NAMALWA (cell line): ENCODE measurements at regions not wholly inside any gene's neighbourhood (a gene's known extent, or its start where the extent isn't known, plus 50 kb on each side); places are given as distances from the start of the nearest gene placed in this dataset.

ENCODE experiments used
- DNase-seq: peaks from one replicate; pipeline ENCODE4 v3.0.0-alpha.2; 2015; ENCODE audit warnings: low spot score

GRCh38 chr22:48096851-48097665 lies 1334.6 kb downstream of the TBC1D22A start:
- peak; percentile 67 for DNase-seq

GRCh38 chr22:48096411-48096810 lies 1334.0 kb downstream of the TBC1D22A start:
- no peak for DNase-seq

GRCh38 chr22:48093981-48094380 lies 1331.5 kb downstream of the TBC1D22A start:
- DNase-seq: no peak

- DNase-seq: no peak
Measured at GRCh38 chr22:48092866-48093265, 1330.4 kb downstream of the TBC1D22A start.

- no peak for DNase-seq
Measured at GRCh38 chr22:48091656-48092223, 1329.3 kb downstream of the TBC1D22A start.

GRCh38 chr22:48091060-48091650 lies 1328.7 kb downstream of the TBC1D22A start:
- DNase-seq: no peak

GRCh38 chr22:48090332-48090672 lies 1327.9 kb downstream of the TBC1D22A start:
- DNase-seq: no peak

- DNase-seq: no peak
Measured at GRCh38 chr22:48089601-48090331, 1327.3 kb downstream of the TBC1D22A start.

- DNase-seq: no peak
Measured at GRCh38 chr22:48088926-48089536, 1326.6 kb downstream of the TBC1D22A start.

- DNase-seq: no peak
Measured at GRCh38 chr22:48088251-48088650, 1325.8 kb downstream of the TBC1D22A start.

- no peak for DNase-seq
Measured at GRCh38 chr22:48085901-48086645, 1323.6 kb downstream of the TBC1D22A start.

GRCh38 chr22:48084729-48085050 lies 1322.2 kb downstream of the TBC1D22A start:
- no peak for DNase-seq

GRCh38 chr22:48084041-48084728 lies 1321.7 kb downstream of the TBC1D22A start:
- no peak for DNase-seq

GRCh38 chr22:48083502-48083901 lies 1321.1 kb downstream of the TBC1D22A start:
- DNase-seq: no peak

GRCh38 chr22:48082284-48082683 lies 1319.8 kb downstream of the TBC1D22A start:
- no peak for DNase-seq

- DNase-seq: no peak
Measured at GRCh38 chr22:48081281-48081680, 1318.8 kb downstream of the TBC1D22A start.

GRCh38 chr22:48080316-48081165 lies 1318.1 kb downstream of the TBC1D22A start:
- no peak for DNase-seq

GRCh38 chr22:48079505-48080290 lies 1317.2 kb downstream of the TBC1D22A start:
- peak; percentile 33 for DNase-seq

GRCh38 chr22:48078825-48079224 lies 1316.4 kb downstream of the TBC1D22A start:
- no peak for DNase-seq
